Parathyroid adenoma (tissue), 2 donors: ENCODE measurements at regions not wholly inside any gene's neighbourhood (a gene's known extent, or its start where the extent isn't known, plus 50 kb on each side); places are given as distances from the start of the nearest gene placed in this dataset.

Experiments
- H2AFZ ChIP-seq: fragments of 300-600 bp; sonication (generic); one replicate; pipeline ENCODE4 v1.7.0; 2017; ENCODE audit warnings: antibody characterized with exemption, mild to moderate bottlenecking
- H3K27ac ChIP-seq: fragments of 300-600 bp; sonication (generic); one replicate; pipeline ENCODE4 v1.7.0; 2017
- H3K27me3 ChIP-seq: fragments of 300-600 bp; sonication (generic); one replicate; pipeline ENCODE4 v1.7.0; 2017; ENCODE audit warnings: low read length; ENCODE audit not compliant: control insufficient read depth, insufficient read depth
- H3K36me3 ChIP-seq: fragments of 300-600 bp; sonication (generic); one replicate; pipeline ENCODE4 v1.7.0; 2017; ENCODE audit warnings: low read length; ENCODE audit not compliant: control insufficient read depth, insufficient read depth
- H3K4me1 ChIP-seq: fragments of 300-600 bp; sonication (generic); one replicate; pipeline ENCODE4 v1.7.0; 2017; ENCODE audit warnings: control low read depth
- H3K4me2 ChIP-seq: fragments of 300-600 bp; sonication (generic); one replicate; pipeline ENCODE4 v1.7.0; 2017; ENCODE audit warnings: low read length
- H3K4me3 ChIP-seq: fragments of 300-600 bp; sonication (generic); one replicate; pipeline ENCODE4 v1.7.0; 2017; ENCODE audit warnings: low read depth, low read length
- H3K79me2 ChIP-seq: fragments of 300-600 bp; sonication (generic); one replicate; pipeline ENCODE4 v1.7.0; 2017; ENCODE audit warnings: control low read depth
- H3K9ac ChIP-seq: fragments of 300-600 bp; sonication (generic); one replicate; pipeline ENCODE4 v1.7.0; 2017; ENCODE audit warnings: mild to moderate bottlenecking
- H3K9me3 ChIP-seq: fragments of 300-600 bp; sonication (generic); one replicate; pipeline ENCODE4 v1.7.0; 2017; ENCODE audit warnings: low read length; ENCODE audit not compliant: control insufficient read depth
- TF ChIP-seq, protein P1 (sequence below): fragments of 300-600 bp; sonication (generic); IDR thresholded peaks from one replicate; pipeline ENCODE4 v1.7.0; 2017; ENCODE audit warnings: antibody characterized with exemption, mild to moderate bottlenecking
- donor health status: primary hyperparathyroidism.

- no peak overlapping the region for H3K4me2 ChIP-seq
These were observed 58.1 kb upstream of the TPM4 start for GRCh38 chr19:16018106-16018755.

GRCh38 chr19:16018801-16019551 is 57.3 kb upstream of the TPM4 start:
- H3K9ac ChIP-seq = no peak overlapping the region
- no peaks in the 10 kb centered on the region for H3K9me3 ChIP-seq
- no peaks in the 10 kb centered on the region for H3K27me3 ChIP-seq
- H3K79me2 ChIP-seq = no peaks in the 10 kb centered on the region
- no peaks in the 10 kb centered on the region for H3K4me1 ChIP-seq
- no peak overlapping the region for H2AFZ ChIP-seq
- no peak overlapping the region for H3K4me3 ChIP-seq
- TF ChIP-seq, protein P1, sequence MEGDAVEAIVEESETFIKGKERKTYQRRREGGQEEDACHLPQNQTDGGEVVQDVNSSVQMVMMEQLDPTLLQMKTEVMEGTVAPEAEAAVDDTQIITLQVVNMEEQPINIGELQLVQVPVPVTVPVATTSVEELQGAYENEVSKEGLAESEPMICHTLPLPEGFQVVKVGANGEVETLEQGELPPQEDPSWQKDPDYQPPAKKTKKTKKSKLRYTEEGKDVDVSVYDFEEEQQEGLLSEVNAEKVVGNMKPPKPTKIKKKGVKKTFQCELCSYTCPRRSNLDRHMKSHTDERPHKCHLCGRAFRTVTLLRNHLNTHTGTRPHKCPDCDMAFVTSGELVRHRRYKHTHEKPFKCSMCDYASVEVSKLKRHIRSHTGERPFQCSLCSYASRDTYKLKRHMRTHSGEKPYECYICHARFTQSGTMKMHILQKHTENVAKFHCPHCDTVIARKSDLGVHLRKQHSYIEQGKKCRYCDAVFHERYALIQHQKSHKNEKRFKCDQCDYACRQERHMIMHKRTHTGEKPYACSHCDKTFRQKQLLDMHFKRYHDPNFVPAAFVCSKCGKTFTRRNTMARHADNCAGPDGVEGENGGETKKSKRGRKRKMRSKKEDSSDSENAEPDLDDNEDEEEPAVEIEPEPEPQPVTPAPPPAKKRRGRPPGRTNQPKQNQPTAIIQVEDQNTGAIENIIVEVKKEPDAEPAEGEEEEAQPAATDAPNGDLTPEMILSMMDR = no peak
- H3K4me2 ChIP-seq = no peak overlapping the region
- H3K36me3 ChIP-seq = no peaks in the 10 kb centered on the region
- no peak overlapping the region for H3K27ac ChIP-seq

More at GRCh38 chr19:16018106-16018755, 58.1 kb upstream of the TPM4 start:
- Histone ChIP-seq H3K9me3 (no peaks in the 10 kb centered on the region), H3K4me3 (no peak overlapping the region), H3K36me3 (no peaks in the 10 kb centered on the region), H3K27ac (no peak overlapping the region), H3K79me2 (no peaks in the 10 kb centered on the region), H3K9ac (no peak overlapping the region), H3K4me1 (no peaks in the 10 kb centered on the region), H2AFZ (no peak overlapping the region), H3K27me3 (no peaks in the 10 kb centered on the region)
- TF ChIP-seq, protein P1 = no peak

DNA sequence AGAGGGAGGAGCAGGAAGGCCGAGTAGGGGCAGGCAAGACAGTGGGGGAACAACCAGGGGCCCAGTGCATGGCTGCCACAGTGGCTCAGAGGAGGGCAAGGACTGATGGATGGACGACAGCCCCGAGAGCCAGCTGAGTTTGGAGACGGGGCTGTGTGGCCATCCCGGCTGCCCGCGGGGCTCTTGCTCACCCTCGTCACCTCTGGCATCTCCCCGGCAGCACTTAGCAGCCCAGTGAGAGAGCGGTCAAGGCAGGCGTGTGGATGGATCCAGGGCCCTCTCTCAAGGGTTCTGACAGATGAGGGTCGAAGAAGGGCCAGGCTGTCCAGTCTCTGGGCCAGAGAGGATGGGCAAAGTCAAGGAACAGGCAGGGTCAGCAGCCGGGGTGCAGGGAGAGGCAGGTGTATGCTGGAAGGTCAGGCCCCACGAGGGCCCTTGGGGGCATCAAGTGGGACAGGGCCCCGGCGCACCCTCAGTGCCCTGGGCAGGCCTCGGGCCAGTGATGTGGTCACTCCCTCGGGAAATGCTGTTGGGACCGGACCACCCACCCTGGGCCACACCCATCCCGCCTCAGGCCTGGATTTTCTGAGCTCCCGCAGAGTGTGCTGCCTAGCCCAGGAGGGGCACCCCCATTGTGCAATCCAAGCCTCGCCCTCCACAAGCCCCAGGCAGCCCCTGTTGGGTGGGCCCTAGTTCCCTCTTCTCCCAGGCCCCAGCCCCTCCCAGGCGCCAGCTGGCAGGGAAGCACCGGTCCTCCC is 56.4 kb upstream of the TPM4 start:
- no peak overlapping the region for H3K4me2 ChIP-seq
- no peaks in the 10 kb centered on the region for H3K27me3 ChIP-seq
- TF ChIP-seq, protein P1 = no peak
- no peak overlapping the region for H2AFZ ChIP-seq
- H3K36me3 ChIP-seq = no peaks in the 10 kb centered on the region
- no peaks in the 10 kb centered on the region for H3K79me2 ChIP-seq
- H3K9me3 ChIP-seq = no peaks in the 10 kb centered on the region
- H3K9ac ChIP-seq = no peak overlapping the region
- H3K27ac ChIP-seq = no peak overlapping the region
- no peak overlapping the region for H3K4me3 ChIP-seq
- no peaks in the 10 kb centered on the region for H3K4me1 ChIP-seq

- H2AFZ ChIP-seq = no peak overlapping the region
- no peak overlapping the region for H3K27ac ChIP-seq
- H3K4me3 ChIP-seq = no peak overlapping the region
- no peaks in the 10 kb centered on the region for H3K36me3 ChIP-seq
- H3K27me3 ChIP-seq = no peaks in the 10 kb centered on the region
- TF ChIP-seq, protein P1 = no peak
- H3K4me2 ChIP-seq = no peak overlapping the region
- H3K9ac ChIP-seq = no peak overlapping the region
- H3K9me3 ChIP-seq = no peaks in the 10 kb centered on the region
- H3K4me1 ChIP-seq = no peaks in the 10 kb centered on the region
- no peaks in the 10 kb centered on the region for H3K79me2 ChIP-seq
These were observed 54.5 kb upstream of the TPM4 start for GRCh38 chr19:16021796-16022195.
